ENCODE measurements at regions not wholly inside any gene's neighbourhood (a gene's known extent, or its start where the extent isn't known, plus 50 kb on each side); places are given as distances from the start of the nearest gene placed in this dataset.

GRCh38 chr16:66116163-66117002 is 250.1 kb upstream of the CDH5 start:
- no peak for TF ChIP-seq POLR2A (IDR thresholded peaks at IDR 0.05; ENCODE audit: low read depth)
- TF ChIP-seq POLR2AphosphoS5 (IDR thresholded peaks at IDR 0.05), result no peak
- no peak for TF ChIP-seq EP300 (IDR thresholded peaks at IDR 0.05)
- TF ChIP-seq, protein P1, sequence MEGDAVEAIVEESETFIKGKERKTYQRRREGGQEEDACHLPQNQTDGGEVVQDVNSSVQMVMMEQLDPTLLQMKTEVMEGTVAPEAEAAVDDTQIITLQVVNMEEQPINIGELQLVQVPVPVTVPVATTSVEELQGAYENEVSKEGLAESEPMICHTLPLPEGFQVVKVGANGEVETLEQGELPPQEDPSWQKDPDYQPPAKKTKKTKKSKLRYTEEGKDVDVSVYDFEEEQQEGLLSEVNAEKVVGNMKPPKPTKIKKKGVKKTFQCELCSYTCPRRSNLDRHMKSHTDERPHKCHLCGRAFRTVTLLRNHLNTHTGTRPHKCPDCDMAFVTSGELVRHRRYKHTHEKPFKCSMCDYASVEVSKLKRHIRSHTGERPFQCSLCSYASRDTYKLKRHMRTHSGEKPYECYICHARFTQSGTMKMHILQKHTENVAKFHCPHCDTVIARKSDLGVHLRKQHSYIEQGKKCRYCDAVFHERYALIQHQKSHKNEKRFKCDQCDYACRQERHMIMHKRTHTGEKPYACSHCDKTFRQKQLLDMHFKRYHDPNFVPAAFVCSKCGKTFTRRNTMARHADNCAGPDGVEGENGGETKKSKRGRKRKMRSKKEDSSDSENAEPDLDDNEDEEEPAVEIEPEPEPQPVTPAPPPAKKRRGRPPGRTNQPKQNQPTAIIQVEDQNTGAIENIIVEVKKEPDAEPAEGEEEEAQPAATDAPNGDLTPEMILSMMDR (IDR thresholded peaks at IDR 0.05), result no peak
- no peak for DNase-seq (ENCODE audit: extremely low spot score)
- Histone ChIP-seq H3K36me3 (no peaks in the 10 kb centered on the region), H3K4me3 (no peak overlapping the region), H3K27ac (replicated peaks in 1 of 4) (no peak overlapping the region), H3K4me1 (no peaks in the 10 kb centered on the region), H3K27me3 (no peaks in the 10 kb centered on the region), H3K9me3 (no peaks in the 10 kb centered on the region)
- 89% methylated on average over 4 of the region's 4 CpGs for WGBS
- intact Hi-C loops (cut with DNase I), result no loop called here

- intact Hi-C loops (cut with DNase I), result no loop called here
Observed at GRCh38 chr16:66115373-66115772, 251.1 kb upstream of the CDH5 start.

DNA sequence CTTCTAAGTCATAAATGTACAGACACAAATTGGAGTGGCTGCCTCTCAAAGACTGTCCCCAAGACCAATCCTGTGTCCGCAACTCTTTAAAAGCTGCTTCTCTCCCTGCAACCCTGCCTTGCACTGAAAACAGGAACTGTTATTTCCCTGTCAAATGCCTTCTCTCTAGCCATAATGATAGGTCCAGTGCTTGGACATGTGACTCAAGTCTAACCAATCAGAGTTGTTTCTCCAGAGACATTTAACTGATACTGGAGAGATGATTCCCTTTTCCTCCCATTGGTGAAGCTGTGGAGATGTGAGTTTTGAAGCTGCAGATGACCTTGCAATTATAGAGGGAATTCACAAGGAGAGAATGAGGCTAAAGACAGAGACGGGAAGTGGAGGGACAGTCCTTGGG is 253.3 kb upstream of the CDH5 start:
- H3K27ac ChIP-seq (replicated peaks in 1 of 4), result no peak overlapping the region
- no peak for TF ChIP-seq EP300 (IDR thresholded peaks at IDR 0.05)
- no peak for TF ChIP-seq POLR2A (IDR thresholded peaks at IDR 0.05; ENCODE audit: low read depth)
- TF ChIP-seq, protein P1 (IDR thresholded peaks at IDR 0.05), result no peak
- TF ChIP-seq POLR2AphosphoS5 (IDR thresholded peaks at IDR 0.05), result no peak
- no peaks in the 10 kb centered on the region for H3K9me3 ChIP-seq
- no peak overlapping the region for H3K4me3 ChIP-seq
- 100% methylated on average over 2 of the region's 2 CpGs for WGBS
- H3K27me3 ChIP-seq, result no peaks in the 10 kb centered on the region
- no peaks in the 10 kb centered on the region for H3K36me3 ChIP-seq
- intact Hi-C loops (cut with DNase I), result no loop called here
- H3K4me1 ChIP-seq, result no peaks in the 10 kb centered on the region
- DNase-seq (ENCODE audit: extremely low spot score), result no peak

More at GRCh38 chr16:66115373-66115772, 251.1 kb upstream of the CDH5 start:
- H3K27me3 ChIP-seq, result no peaks in the 10 kb centered on the region
- H3K4me3 ChIP-seq, result no peak overlapping the region
- TF ChIP-seq, protein P1 (IDR thresholded peaks at IDR 0.05), result no peak
- no peak for DNase-seq (ENCODE audit: extremely low spot score)
- WGBS, result 90% methylated on average over 3 of the region's 3 CpGs
- no peaks in the 10 kb centered on the region for H3K9me3 ChIP-seq
- H3K4me1 ChIP-seq, result no peaks in the 10 kb centered on the region
- no peak overlapping the region for H3K27ac ChIP-seq (replicated peaks in 1 of 4)
- H3K36me3 ChIP-seq, result no peaks in the 10 kb centered on the region

DNA sequence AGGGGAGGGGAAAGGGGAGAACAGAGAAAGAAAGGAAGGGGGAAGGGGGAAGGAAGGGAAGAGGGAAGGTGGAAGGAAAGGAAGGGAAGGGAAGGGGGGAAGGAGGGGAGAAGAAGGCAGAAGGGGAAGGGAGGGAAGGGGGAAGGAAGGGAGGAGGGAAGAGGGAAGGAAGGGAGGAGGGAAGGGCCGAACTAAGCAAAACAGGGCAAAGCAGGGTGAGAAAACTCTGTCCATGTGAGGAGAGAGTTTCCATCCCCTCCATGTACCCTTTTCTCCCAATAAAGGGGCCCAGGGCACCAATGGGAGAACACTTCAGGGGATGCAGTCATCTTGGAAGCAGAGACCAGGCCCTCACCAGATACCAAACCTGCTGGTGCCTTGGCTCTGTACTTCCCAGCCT is 256.8 kb upstream of the CDH5 start:
- no peak for DNase-seq (ENCODE audit: extremely low spot score)
- intact Hi-C loops (cut with DNase I), result no loop called here
- no peaks in the 10 kb centered on the region for H3K36me3 ChIP-seq
- H3K4me1 ChIP-seq, result no peaks in the 10 kb centered on the region
- 88% methylated on average over 1 of the region's 1 CpG for WGBS
- no peaks in the 10 kb centered on the region for H3K27me3 ChIP-seq
- TF ChIP-seq POLR2AphosphoS5 (IDR thresholded peaks at IDR 0.05) (no peak), POLR2A (IDR thresholded peaks at IDR 0.05; ENCODE audit: low read depth) (no peak), EP300 (IDR thresholded peaks at IDR 0.05) (no peak)
- TF ChIP-seq, protein P1 (IDR thresholded peaks at IDR 0.05), result no peak
- H3K9me3 ChIP-seq, result no peaks in the 10 kb centered on the region
- H3K4me3 ChIP-seq, result no peak overlapping the region
- no peak overlapping the region for H3K27ac ChIP-seq (replicated peaks in 1 of 4)

DNA sequence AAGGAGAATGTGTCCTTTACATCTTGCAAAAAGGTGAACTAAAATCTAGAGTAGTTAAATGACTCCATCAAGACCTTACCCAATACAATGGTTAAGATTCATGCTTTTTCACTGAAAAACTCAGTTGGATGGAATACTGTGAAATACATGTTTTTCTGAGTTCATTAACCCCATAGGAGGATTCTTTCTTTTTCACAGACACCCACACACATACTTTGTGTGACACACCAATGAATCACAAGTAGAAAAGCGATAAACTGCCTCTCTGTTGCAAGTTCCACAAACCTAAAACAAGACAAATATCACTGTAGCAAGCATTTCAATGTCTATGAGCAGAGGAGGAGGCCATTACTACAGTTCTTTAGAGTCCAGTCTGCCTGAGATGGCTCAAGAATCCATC is 258.8 kb upstream of the CDH5 start:
- Histone ChIP-seq H3K4me3 (no peak overlapping the region), H3K9me3 (no peaks in the 10 kb centered on the region), H3K4me1 (no peaks in the 10 kb centered on the region), H3K36me3 (no peaks in the 10 kb centered on the region), H3K27ac (replicated peaks in 1 of 4) (no peak overlapping the region), H3K27me3 (no peaks in the 10 kb centered on the region)
- intact Hi-C loops (cut with DNase I), result no loop called here
- 88% methylated on average over 1 of the region's 1 CpG for WGBS
- DNase-seq (ENCODE audit: extremely low spot score), result no peak
- TF ChIP-seq, protein P1 (IDR thresholded peaks at IDR 0.05), result no peak
- TF ChIP-seq POLR2AphosphoS5 (IDR thresholded peaks at IDR 0.05) (no peak), POLR2A (IDR thresholded peaks at IDR 0.05; ENCODE audit: low read depth) (no peak), EP300 (IDR thresholded peaks at IDR 0.05) (no peak)
